ENCODE measurements at regions not wholly inside any gene's neighbourhood (a gene's known extent, or its start where the extent isn't known, plus 50 kb on each side); places are given as distances from the start of the nearest gene placed in this dataset.

DNA sequence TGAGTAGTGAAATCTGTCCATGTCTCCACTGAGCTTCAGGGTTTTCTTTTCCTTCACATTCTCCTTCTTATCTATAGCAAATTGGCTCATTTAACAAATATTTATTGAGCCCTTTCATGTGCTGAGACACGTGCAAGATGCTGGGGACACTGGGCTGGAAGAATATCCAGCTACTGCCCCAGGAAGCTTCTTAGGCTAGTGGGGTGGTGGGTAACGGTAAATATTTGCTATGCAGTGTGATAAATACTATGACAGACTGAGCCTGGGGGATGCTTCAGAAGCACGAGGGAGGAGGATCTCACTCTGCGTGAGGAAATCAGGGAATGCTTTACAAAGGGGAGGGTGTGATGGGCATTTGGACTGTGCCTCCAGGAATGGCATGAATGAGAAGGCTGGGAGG lies 524.1 kb downstream of the GRIN2A start:
- TF ChIP-seq CTCF (IDR thresholded peaks at IDR 0.05 in 4 of 5, conservative IDR thresholded peaks at IDR 0.05 in 1 of 5) (no peak), POLR2A (IDR thresholded peaks at IDR 0.05) (no peak)
